Osteoblast (primary cell): ENCODE measurements at regions not wholly inside any gene's neighbourhood (a gene's known extent, or its start where the extent isn't known, plus 50 kb on each side); places are given as distances from the start of the nearest gene placed in this dataset.

ENCODE experiments used
- DNase-seq: peaks from one replicate; pipeline ENCODE4 v3.0.0; 2011; ENCODE audit warnings: low spot score, mixed read lengths; ENCODE audit not compliant: insufficient read length; ENCODE audit errors: missing footprints
- H2AFZ ChIP-seq: 2 replicates; pipeline ENCODE4 v1.6.0; 2011; ENCODE audit warnings: mild to moderate bottlenecking, low read length
- H3K27ac ChIP-seq: 2 replicates; pipeline ENCODE4 v1.5.1; 2011; ENCODE audit warnings: mild to moderate bottlenecking, low read depth, low read length, moderate library complexity
- H3K27me3 ChIP-seq: 2 replicates; pipeline ENCODE4 v1.6.0; 2012; ENCODE audit warnings: mild to moderate bottlenecking, control low read depth, inconsistent platforms, low read length, moderate library complexity; ENCODE audit not compliant: insufficient read depth
- H3K36me3 ChIP-seq: 2 replicates; pipeline ENCODE4 v1.5.1; 2011; ENCODE audit warnings: mild to moderate bottlenecking, low read length, control low read depth, moderate library complexity; ENCODE audit not compliant: insufficient read depth
- H3K4me1 ChIP-seq: 2 replicates; pipeline ENCODE4 v1.5.1; 2011; ENCODE audit warnings: mild to moderate bottlenecking, low read length, control low read depth, moderate library complexity; ENCODE audit not compliant: insufficient read depth
- H3K4me2 ChIP-seq: 2 replicates; pipeline ENCODE4 v1.6.0; 2011; ENCODE audit warnings: mild to moderate bottlenecking, low read length; ENCODE audit not compliant: insufficient read depth
- H3K4me3 ChIP-seq: fragments of 200-600 bp; sonication (generic); 3 replicates; pipeline ENCODE4 v1.5.1; 2012; ENCODE audit warnings: mild to moderate bottlenecking, low read length, inconsistent platforms; ENCODE audit not compliant: insufficient read depth
- H3K79me2 ChIP-seq: 2 replicates; pipeline ENCODE4 v1.6.0; 2012; ENCODE audit warnings: mild to moderate bottlenecking, low read length, control low read depth, inconsistent platforms; ENCODE audit not compliant: insufficient read depth
- H3K9me3 ChIP-seq: 2 replicates; pipeline ENCODE4 v1.5.1; 2011; ENCODE audit warnings: low read depth, low read length, control low read depth
- H4K20me1 ChIP-seq: 2 replicates; pipeline ENCODE4 v1.6.0; 2012; ENCODE audit warnings: mild to moderate bottlenecking, low read length, control low read depth; ENCODE audit not compliant: insufficient read depth
- TF ChIP-seq, protein P1 (sequence below): IDR thresholded peaks from 2 replicates; pipeline ENCODE4 v1.5.1; 2011; ENCODE audit warnings: mild to moderate bottlenecking, low read depth, low read length, moderate library complexity; ENCODE audit errors: extremely low read depth

DNA sequence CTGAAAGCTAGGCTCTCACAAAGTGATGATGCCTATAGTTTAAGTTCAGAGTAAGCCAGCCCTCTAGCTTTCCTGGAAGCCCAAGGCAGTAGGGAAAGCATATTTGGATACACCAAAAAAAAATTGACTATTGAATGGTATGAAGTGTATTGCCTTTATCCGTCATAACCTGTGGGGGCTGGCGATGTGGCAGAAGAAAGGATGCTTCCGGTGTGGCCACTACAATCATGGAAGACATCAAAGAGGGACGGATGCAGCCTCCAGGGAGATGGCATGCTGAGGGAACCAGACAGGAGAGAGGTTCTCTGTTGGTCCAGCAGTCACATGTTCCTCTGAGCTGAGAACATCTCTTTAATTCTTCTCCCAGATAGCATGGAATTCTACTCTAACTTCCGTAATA is 170.3 kb downstream of the TMEM18 start:
- H3K36me3 ChIP-seq: no peaks in the 10 kb centered on the region
- H3K4me1 ChIP-seq: no peaks in the 10 kb centered on the region
- H3K79me2 ChIP-seq: no peaks in the 10 kb centered on the region
- TF ChIP-seq, protein P1, sequence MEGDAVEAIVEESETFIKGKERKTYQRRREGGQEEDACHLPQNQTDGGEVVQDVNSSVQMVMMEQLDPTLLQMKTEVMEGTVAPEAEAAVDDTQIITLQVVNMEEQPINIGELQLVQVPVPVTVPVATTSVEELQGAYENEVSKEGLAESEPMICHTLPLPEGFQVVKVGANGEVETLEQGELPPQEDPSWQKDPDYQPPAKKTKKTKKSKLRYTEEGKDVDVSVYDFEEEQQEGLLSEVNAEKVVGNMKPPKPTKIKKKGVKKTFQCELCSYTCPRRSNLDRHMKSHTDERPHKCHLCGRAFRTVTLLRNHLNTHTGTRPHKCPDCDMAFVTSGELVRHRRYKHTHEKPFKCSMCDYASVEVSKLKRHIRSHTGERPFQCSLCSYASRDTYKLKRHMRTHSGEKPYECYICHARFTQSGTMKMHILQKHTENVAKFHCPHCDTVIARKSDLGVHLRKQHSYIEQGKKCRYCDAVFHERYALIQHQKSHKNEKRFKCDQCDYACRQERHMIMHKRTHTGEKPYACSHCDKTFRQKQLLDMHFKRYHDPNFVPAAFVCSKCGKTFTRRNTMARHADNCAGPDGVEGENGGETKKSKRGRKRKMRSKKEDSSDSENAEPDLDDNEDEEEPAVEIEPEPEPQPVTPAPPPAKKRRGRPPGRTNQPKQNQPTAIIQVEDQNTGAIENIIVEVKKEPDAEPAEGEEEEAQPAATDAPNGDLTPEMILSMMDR: no peak
- H3K9me3 ChIP-seq: peaks cover 2% of the 10 kb centered on the region
- DNase-seq: no peak
- H3K27ac ChIP-seq: no peak overlapping the region
- H3K4me3 ChIP-seq: no peak overlapping the region
- no peaks in the 10 kb centered on the region for H3K27me3 ChIP-seq
- H3K4me2 ChIP-seq: no peak overlapping the region
- no peak overlapping the region for H2AFZ ChIP-seq
- no peaks in the 10 kb centered on the region for H4K20me1 ChIP-seq

GRCh38 chr2:506451-506850 is 170.8 kb downstream of the TMEM18 start:
- Histone ChIP-seq H3K9me3 (peaks cover 2% of the 10 kb centered on the region), H3K79me2 (no peaks in the 10 kb centered on the region)
- TF ChIP-seq, protein P1: no peak

GRCh38 chr2:505941-506340 is 171.3 kb downstream of the TMEM18 start:
- H3K36me3 ChIP-seq: no peaks in the 10 kb centered on the region
- peaks cover under 1% of the 10 kb centered on the region for H3K9me3 ChIP-seq
- DNase-seq: peak; percentile 39
- TF ChIP-seq, protein P1: no peak
- no peaks in the 10 kb centered on the region for H3K4me1 ChIP-seq
- H3K4me3 ChIP-seq: no peak overlapping the region
- no peak overlapping the region for H3K4me2 ChIP-seq
- H3K27me3 ChIP-seq: no peaks in the 10 kb centered on the region
- no peak overlapping the region for H2AFZ ChIP-seq
- H3K79me2 ChIP-seq: no peaks in the 10 kb centered on the region
- H3K27ac ChIP-seq: no peak overlapping the region
- H4K20me1 ChIP-seq: no peaks in the 10 kb centered on the region

More at GRCh38 chr2:506451-506850, 170.8 kb downstream of the TMEM18 start:
- no peak overlapping the region for H2AFZ ChIP-seq
- no peak overlapping the region for H3K27ac ChIP-seq
- no peak for DNase-seq
- no peaks in the 10 kb centered on the region for H3K36me3 ChIP-seq
- H3K27me3 ChIP-seq: no peaks in the 10 kb centered on the region
- H3K4me3 ChIP-seq: no peak overlapping the region
- H3K4me2 ChIP-seq: no peak overlapping the region
- H4K20me1 ChIP-seq: no peaks in the 10 kb centered on the region
- H3K4me1 ChIP-seq: no peaks in the 10 kb centered on the region

- H3K4me1 ChIP-seq: no peaks in the 10 kb centered on the region
- no peak overlapping the region for H3K27ac ChIP-seq
- no peaks in the 10 kb centered on the region for H4K20me1 ChIP-seq
- H3K79me2 ChIP-seq: no peaks in the 10 kb centered on the region
- H3K4me3 ChIP-seq: no peak overlapping the region
- H3K27me3 ChIP-seq: no peaks in the 10 kb centered on the region
- no peak for DNase-seq
- H3K36me3 ChIP-seq: no peaks in the 10 kb centered on the region
- TF ChIP-seq, protein P1: no peak
- no peaks in the 10 kb centered on the region for H3K9me3 ChIP-seq
- H2AFZ ChIP-seq: no peak overlapping the region
- H3K4me2 ChIP-seq: no peak overlapping the region
Measured at GRCh38 chr2:503288-503999, 173.8 kb downstream of the TMEM18 start.
